Daoy (cell line): ENCODE measurements at regions not wholly inside any gene's neighbourhood (a gene's known extent, or its start where the extent isn't known, plus 50 kb on each side); places are given as distances from the start of the nearest gene placed in this dataset.
"Not testable (repeated sequence)": the region's sequence is repeated elsewhere in the genome, so short reads cannot be mapped to it uniquely, and the experiment has no call there.

Experiments
- DNase-seq: peaks from one replicate; pipeline ENCODE4 v3.0.0-alpha.2; 2015; ENCODE audit warnings: low read depth

- DNase-seq = no peak
Observed at GRCh38 chr5:125044491-125045282, 298.2 kb upstream of the ZNF608 start.

- DNase-seq = no peak
Observed at GRCh38 chr5:125045646-125046045, 299.2 kb upstream of the ZNF608 start.

- no peak for DNase-seq
Observed at GRCh38 chr5:125046838-125047237, 300.4 kb upstream of the ZNF608 start.

- no peak for DNase-seq
Observed at GRCh38 chr5:125047871-125048270, 301.4 kb upstream of the ZNF608 start.

- no peak for DNase-seq
Observed at GRCh38 chr5:125049721-125050702, 303.6 kb upstream of the ZNF608 start.

GRCh38 chr5:125050926-125051325, 304.5 kb upstream of the ZNF608 start:
- DNase-seq = no peak

DNA sequence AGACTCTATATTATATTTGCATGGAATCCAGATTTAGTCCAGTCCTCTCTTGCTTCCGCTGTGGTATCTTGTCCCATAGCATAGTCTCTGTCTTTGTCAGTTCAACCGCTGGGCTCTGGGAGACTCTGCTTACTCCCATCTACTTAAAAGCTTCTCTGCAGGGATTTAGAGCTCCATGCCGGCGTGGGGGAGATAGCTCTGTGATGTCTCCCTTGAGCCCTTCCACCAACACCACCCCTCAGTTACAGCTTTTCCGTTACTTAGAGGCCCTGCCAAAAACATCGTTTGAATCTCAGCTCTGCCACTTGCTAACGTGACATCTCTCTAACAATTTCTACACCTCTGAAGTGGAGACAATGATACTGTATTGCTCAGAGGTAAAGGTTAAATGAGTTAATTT, 306.1 kb upstream of the ZNF608 start:
- no peak for DNase-seq

GRCh38 chr5:125053179-125053578, 306.7 kb upstream of the ZNF608 start:
- DNase-seq = no peak

DNA sequence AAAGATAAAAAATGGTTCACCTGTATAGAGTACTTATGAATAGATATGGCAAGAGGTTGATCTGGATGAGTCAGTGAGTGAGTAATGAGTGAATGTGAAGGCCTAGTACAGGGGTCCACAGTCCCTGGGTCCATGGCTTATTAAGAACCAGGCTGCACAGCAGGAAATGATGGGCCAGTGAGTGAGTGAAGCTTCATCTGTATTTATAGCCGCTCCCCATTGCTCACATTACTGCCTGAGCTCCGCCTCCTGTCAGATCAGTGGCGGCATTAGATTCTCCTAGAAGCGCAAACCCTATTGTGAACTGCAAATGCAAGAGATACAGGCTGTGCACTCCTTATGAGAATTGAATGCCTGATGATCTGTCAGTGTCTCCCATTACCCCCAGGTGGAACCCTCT, 307.7 kb upstream of the ZNF608 start:
- DNase-seq = no peak

DNA sequence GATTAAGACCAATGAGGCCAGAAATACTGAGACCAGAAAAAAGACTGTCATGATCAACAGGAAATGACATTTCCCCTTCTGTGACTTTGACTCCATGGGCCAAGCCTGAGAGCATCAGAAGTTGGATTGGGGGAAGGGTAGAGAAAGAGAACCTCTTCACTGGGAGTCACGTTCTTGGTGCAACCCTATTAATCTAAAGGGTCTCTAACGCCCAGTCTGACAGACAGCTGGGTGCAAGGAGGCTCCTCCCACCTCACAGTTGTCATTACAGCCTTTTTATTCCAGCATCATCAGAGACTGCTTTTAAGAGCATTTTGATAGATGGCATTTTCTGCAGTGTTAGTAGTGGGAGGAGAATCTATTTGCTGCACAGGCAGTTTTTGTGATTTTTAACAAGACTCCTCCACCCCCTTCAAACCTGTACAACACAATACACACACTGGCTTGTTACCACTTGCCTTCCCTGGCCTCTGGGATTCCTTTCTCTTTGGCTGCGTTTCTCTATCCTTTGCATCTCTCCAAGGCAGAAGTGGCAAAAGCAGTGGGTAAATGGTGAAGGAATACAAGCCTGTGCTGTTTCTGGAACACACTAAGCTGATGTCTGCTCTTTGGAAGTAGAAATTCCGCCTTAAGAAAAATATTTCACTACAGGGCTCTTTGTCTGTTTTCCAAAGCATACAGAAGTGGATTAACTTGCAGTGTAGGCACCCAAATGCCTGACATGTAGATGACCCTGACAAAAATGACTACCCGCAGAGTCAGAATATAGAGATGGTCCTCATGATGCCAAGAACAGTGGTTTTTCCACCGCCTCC, 310.4 kb upstream of the ZNF608 start:
- no peak for DNase-seq

- no peak for DNase-seq
Observed at GRCh38 chr5:125057912-125058826, 311.7 kb upstream of the ZNF608 start.

- no peak for DNase-seq
Observed at GRCh38 chr5:125059255-125060002, 313.0 kb upstream of the ZNF608 start.

DNA sequence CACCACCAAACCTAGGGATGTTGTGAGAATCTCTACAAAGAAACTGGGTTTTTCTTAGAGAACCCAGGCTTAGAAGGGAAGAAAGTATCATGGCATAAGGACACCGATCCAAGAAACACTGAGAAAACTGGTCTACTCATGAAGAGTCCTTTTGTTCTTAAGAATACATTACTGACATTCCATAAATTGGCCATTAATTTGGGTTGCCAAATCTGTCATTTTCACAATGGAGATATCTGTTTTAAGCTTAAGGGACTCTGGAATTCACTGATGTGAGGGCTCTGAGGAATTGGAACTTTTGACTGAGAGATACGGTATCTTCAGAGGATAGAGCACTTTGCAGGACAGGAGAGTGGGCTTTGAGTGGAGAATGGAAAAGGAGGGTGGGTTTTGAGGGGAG, 315.3 kb upstream of the ZNF608 start:
- no peak for DNase-seq

DNA sequence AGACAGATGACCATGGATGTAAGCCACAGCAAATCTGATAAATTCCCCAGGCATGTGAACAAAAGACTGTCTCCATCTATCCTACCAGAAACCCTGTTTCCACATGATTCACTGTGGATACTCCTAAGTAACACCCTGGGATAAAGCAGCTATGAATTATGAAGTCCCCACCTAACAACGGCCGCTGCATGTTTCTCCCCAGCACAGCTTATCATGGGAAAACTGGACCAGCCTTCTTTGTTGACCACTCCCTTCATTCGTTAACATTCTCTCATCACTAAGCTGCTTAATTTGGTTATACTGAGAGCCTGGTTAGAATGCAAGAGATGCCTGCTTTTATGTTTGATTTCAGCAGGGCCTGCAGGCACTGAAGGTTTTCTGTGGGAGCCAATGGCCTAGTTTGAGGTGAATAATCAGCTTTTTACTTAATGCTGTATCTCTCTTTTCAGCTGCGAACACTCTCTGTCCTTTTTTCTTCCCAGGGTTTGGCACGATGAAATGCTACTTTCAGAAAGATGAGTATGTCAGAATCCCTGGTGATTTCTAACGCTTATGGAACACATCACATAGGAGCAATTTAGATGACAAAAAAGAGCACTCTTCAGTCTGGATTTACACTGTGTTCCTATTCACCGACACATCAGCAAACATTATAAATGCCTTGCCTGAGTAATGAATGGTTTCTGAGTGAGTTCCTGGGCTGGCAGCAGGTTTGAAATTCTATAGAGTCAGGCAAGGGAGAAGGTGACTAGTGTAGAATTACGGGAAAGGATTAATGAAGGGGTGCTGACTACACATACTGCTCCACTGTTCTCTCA, 318.4 kb upstream of the ZNF608 start:
- DNase-seq = peak; percentile 36

GRCh38 chr5:125065741-125066140, 319.3 kb upstream of the ZNF608 start:
- DNase-seq = no peak

DNA sequence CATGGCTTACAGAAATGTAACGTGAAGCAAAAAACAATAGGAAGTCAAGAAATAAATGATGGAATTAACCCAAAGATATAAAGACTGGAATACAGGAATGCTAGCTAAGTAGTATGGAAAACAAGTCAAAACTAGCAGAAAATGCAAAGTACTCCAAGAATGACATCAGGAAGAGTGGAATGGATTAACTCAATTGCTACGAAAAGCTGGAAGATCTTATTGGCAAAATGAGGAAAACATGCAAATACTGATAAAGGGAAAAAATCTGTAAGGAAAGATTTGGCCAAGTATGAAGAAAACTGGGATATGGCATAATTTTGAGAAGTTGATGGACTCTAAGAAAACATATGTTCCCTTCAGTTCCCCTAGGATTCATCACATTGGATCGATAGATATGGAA, 324.5 kb upstream of the ZNF608 start:
- no peak for DNase-seq

DNA sequence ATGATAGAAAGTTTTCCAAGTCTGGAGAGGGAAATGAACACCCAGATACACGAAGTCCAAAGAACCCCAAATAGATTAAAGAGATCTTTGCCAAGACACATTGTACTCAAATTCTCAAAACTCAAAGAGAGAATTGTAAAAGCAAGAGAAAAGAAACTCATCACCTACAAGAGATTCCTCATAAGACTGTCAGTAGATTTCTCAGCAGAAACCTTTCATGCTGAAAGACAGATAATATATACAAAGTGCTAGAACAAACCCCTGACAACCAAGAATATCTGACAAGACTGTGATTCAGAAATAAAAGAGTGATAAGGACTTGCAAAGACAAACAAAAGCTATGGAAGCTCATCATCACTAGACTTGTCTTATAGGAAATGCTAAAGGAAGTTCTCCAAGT, 326.7 kb upstream of the ZNF608 start:
- no peak for DNase-seq

DNA sequence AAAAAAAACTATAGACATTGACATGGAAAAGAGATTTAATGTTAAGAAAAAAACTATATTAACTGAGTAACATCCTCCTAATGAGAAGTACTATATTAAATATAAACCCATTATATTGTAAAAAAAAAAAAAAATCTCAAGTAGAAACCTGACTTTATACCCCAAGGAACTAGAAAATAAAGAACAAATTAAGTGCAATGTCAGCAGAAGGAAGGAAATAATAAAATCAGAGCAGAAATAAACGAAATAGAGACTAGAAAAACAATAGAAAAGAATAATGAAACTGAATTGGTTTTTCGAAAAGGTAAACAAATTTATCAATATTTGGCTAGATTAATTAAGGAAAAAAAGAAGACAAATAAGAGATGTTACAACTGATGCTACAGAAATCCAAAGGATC, 329.1 kb upstream of the ZNF608 start:
- DNase-seq = no peak

DNA sequence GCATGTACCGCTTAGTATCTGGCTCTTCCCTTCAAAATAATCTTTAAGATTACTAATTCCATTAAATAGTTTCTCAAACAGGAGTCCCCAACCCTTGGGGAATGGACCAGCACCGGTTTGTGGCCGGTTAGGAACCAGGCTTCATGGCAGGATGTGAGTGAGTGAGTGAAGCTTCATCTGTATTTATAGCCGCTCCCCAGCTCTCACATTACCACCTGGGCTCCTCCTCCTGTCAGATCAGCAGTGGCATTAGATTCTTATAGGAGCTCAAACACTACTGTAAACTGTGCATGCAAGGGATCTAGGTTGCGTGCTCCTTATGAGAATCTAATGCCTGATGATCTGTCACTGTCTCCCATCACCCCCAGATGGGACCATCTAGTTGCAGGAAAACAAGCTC, 332.6 kb upstream of the ZNF608 start:
- not testable (repeated sequence) for DNase-seq
